ENCODE measurements at regions not wholly inside any gene's neighbourhood (a gene's known extent, or its start where the extent isn't known, plus 50 kb on each side); places are given as distances from the start of the nearest gene placed in this dataset.

DNA sequence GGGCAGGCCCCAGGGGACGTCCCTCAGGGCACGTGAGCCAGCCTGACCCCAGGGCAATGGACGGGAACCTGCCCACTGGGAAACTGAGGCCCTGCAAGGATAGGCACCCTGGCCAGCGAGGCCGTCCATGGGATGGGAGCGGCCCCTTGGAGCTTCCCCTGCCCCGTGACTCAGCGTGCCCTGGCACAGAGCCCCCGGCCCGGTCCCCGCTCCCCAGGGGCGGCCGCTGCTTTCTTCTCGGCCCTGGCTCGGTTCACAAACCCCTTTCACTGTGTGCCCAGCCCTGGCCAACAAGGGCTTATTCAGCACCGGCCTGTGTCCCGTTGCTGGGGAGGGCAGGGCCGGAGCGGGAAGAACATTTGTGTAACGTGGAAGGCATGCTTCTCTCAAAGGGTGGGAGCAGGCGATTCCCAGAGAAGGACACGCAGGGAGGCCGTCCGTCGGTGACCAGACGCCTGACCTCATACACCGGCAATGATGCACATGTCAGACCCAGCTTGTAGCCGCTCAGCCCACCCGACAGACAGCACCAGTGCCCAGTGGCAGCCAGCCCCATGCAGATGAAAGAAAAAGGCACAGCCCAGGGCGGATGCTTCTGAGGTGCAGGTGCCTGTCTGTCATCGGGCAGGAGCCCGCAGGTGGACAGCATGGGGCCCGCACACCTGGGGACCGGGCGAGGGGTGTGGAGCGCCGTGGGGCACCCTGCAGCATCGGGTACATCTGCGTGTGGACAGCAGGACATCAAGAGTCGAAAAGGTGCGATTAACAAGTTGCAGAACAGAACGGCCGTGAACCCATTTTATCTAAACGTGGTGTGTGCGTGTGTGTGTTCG is 94.5 kb downstream of the PDGFA start:
- no peak for DNase-seq

DNA sequence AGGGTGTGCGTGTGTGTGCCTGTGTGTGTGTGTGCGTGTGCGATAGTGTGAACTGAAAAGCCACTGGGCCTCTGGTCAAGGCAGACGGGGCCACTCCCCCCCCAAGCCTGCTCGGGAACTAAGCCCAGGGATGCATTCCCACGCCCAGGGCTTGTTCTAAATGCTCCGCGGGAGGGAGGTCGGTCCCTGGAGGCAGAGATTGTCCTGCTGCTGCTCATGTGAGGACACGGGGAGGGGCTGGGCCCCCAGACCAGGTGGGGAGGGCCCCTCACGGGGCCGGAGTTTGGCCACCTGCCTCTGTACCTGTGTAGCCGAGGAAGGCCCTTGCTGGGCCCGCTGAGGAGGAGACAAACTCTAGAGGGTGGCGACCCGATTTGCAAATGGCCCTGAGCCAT is 93.9 kb downstream of the PDGFA start:
- DNase-seq: no peak

DNA sequence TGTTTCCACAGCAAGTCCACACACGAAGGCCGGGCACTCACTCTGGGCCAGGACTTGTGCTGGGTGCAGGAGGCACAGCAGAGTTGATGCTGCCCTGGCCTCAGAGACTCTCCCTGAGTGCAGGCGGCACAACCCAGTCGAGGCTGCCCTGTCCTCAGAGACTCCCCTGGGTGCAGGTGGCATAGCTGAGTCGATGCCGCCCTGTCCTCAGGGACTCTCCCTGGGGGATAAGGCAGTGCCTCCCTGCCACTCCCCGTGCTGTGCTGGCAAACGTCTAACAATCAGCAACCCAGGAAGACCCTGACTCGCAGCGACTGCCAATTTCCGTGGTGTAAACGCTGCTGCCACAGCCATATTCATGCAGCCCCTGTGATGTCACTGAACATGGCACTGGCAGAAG is 93.1 kb downstream of the PDGFA start:
- no peak for DNase-seq

DNA sequence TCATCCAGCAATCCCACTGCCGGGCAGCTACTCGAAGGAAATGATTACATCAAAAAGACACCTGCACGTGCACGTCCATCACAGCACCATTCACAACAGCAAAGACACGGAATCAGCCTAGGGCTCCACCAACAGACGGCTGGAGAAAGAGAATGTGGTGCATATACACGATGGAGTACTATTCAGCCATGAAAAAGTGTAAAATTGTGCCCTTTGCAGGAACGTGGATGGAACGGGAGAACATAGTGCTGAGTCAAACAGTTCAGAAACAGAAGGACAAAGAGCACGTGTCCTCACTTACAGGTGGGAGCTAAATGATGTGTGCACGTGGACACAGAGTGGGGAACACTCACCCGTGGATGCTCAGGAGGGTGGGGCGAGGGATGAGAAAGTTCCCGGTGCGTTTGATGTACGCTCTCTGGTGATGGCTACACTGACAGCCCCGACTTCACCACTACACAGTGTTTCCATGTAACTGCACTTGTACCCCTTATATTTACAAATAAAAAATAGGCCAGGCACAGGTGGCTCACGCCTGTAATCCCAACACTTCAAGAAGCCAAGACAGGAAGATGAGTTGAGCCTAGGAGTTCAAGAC is 92.0 kb downstream of the PDGFA start:
- DNase-seq: no peak

DNA sequence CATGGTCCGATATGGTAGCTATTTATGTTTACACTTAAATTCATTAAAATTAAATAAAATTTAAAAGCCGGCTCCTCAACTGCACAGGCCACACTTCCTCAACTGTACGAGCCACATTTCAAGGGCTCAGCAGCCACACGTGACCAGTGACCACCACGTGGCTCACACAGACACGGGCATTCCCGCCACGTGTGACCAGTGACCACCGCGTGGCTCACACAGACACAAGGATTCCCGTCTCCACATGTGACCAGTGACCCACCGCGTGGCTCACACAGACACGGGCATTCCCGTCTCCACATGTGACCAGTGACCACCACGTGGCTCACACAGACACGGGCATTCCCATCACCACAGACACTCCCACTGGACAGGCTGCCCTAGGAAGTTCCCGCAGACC is 91.3 kb downstream of the PDGFA start:
- DNase-seq: no peak

DNA sequence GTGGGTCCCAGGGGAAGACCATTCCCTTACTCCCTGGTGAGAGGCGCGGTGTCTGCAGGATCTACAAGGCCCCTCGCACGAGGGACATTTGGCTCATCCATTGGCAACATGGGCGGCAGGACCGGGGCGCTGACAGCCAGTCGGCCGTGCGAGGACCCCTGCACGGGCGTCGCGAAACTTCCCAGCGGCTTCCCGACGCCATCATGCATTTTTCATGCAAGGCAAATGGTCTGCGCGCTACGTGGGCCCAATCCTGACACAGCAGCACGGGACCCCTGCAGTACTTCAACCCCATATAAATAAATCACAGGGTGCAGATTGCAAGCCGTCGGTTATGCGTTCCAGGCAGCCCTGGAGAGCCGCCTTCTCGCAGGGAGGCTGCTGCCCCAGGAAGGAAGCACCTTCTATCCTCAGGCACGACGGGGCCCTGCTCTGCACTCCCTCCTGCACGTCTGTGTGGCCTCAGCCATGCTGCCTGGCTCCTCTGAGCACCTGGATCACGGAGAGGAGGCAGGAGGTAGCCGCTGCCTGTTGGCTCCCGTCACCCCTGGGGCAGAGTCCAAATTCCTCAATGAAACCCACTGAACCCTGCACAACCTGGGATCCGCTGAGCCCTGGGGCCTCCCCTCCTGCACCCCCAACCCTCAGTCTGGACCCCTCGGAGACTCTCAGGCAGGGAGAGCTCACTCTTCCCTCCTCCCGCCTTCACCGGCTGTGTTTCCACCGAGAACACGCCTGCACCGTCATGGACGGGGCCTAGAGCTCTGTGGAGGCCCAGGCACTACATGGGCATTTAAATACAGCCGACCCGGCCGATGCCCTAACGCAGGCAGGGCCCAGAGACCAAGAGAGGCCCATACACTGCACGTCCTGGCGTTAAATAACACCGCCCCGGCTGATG is 90.5 kb downstream of the PDGFA start:
- no peak for DNase-seq

DNA sequence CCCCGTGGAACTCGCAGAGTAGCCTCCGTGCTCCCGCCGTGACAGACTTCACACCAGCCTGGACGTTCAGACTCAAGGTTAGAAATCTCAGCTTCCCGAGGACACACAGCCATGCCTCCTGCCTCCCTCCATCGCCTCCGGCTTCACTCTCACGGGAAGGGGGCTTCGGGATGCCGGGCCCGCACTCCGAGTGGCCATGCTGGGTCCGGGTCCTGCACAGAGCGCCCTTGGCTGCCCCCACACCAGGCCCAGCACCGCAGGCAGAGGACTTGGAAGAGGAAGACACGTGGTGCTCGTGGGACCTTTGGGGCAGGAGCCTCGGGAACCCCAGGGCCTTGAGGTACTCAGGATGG is 89.8 kb downstream of the PDGFA start:
- no peak for DNase-seq

DNA sequence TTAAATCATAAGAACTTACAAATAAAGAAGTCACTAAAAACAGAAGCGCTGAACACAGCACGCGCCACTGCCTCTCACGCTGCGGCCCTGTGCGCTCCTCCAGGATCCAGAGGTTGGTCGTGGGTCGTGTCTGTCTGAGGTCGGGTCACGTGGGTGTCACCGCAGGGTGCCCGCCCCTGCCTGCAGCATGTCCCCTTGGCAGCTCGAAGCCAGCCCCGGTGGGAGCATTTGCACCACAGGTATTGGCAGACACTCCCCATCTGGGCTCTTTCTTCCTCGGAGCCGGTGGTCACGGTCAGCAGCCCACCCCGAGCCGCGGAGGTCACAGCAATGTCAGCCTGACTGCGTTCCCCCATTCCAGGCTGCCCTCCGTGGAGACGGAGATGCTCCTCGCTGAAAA is 88.6 kb downstream of the PDGFA start:
- no peak for DNase-seq

DNA sequence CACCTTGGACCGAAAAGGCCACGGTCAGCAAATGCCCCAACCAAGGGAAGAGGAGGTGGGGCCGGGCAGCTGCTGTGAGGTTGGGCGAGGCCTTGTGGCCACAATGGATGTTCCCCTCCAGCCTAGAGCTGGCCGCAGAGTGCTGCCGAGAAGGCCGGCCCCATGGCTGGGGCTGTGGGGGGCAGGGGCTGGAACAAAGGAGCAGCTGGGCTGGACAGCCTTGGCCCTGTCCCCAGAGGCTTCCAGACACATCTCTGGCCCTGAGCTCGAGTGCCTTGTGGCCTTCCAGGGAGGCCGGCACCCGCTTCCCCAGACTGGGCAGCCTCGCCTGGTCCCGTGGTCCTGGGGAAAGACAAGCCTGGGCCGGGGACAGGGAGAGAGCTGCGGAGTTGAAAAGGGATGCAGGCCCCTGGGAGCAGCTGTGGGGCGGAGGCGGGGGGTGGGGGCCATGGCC is 88.0 kb downstream of the PDGFA start:
- no peak for DNase-seq

DNA sequence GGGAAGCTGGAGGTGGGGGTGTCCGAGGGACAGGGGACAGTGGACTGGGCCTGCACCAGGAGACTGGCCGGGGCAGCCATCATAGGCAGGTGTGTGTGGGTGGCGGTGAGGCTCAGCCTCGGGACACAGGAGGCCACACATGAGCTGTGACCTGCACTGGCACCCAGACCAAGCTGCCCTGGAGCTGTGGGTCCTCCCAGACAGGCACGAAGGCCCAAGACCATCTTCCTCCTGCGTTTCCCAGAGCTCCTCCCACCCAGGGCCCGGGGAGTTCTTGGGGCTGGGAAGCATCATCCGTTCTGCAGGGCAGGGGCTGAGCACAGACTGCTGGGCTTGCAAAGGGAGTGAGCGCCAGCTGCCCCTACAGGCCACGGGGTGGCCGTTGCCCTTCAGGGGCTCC is 87.4 kb downstream of the PDGFA start:
- no peak for DNase-seq

DNA sequence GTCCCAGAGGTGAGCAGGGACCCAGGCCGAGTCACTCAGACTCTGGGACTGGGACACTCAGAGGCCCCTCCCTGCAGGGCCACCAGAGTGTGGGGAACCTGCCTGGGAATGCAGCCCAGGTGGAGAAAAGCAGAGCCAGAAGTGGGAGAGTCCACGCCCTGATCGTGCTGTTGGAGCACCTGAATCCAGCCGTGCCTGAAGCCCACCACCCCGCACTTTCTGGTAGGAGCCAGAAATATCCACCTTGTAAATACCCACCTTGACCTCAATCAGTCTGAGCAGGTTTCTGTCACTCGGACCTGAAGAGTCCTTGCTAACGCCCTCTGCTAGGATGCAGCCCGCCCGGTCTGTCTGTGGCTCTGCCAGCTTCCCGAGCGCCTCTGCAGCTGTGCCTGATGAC is 86.7 kb downstream of the PDGFA start:
- DNase-seq: no peak

DNA sequence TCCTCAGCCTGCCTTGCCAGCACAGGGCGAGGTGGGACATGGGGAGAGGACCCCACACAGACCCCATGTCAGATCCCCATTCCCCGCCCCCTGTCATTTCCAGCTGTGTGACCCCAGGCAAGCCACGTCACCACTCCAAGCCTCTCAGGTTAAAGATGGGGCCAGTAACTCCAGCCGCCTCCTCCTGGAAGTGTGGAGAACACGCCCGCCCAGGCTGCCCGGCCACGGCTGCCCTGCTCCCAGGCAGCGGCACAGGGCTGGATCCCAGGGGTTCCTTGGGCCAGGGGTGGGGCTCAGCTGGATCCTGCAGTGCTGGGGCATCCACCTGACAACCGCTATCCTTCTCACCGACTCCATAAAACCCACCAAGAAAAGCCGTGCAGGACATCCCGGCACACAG is 86.1 kb downstream of the PDGFA start:
- DNase-seq: no peak

DNA sequence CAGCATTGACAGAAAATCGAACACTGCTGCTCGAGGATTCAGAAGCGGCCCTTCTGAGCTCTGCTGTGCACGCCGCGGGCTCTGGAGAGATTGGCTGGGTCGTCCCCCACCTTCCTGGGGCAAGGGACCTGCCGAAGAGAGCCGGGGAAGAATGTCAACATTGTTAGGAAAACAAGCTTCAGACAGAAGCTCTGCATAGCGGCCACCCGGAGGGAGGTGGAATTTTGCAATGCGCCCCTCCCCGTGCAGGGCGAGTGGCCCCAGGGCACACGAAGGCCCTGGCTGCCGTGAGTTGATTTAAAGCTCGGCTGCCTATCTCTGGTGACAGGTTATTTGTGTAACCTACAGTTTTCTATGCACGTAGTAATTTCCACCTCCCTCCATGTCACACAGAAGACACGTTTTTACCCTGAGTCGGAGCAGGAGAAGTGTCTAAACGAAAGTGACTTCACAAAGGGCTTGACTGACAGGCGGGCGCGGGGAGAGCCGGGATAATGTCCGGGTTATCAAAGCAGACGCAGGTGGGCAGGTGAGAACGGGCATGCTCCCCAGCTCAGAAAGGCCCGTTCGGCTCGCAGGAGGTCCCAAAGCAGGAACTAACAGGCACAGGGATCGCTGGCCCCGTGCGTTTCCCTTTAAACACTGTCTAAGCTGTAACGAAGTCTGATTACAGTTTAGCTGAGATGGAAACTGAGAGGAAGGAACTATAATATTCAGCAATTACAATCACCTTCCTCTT is 84.6 kb downstream of the PDGFA start:
- DNase-seq: no peak

DNA sequence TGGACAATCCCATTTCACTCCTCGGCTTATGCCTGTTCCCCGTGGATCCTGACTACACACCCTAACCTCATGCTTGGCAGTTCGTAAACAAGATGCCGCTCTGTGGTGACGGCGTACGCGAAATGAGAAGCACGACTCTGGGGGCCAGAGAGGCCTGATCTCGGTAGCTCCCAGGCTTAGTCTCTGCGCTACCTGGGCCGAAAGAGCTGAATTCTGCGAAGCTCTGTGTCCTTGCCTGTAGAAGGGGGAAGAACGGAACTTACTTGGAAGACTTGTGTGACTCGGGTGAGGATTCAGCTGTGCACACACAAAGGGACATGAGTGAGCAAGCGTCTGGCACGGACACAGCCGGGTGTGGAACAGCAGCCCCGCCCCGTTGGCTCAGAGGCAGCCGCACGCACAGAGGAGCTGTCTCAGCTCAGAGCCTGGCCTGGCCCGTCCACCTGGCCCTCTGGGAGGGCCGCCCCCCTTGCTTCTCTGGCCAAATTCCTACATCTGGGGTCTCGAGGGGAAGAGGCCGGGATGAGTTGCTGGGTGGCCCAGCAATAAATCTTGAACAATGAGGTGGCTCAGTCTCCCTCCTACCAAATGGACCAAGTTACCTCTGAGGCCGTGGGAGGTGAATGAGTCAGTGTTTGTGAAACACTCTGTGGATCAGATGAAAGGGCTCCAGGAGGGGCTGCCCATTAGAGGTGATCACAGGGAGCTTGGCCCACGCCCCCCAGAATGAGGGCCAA is 83.8 kb downstream of the PDGFA start:
- DNase-seq: peak; percentile 43

DNA sequence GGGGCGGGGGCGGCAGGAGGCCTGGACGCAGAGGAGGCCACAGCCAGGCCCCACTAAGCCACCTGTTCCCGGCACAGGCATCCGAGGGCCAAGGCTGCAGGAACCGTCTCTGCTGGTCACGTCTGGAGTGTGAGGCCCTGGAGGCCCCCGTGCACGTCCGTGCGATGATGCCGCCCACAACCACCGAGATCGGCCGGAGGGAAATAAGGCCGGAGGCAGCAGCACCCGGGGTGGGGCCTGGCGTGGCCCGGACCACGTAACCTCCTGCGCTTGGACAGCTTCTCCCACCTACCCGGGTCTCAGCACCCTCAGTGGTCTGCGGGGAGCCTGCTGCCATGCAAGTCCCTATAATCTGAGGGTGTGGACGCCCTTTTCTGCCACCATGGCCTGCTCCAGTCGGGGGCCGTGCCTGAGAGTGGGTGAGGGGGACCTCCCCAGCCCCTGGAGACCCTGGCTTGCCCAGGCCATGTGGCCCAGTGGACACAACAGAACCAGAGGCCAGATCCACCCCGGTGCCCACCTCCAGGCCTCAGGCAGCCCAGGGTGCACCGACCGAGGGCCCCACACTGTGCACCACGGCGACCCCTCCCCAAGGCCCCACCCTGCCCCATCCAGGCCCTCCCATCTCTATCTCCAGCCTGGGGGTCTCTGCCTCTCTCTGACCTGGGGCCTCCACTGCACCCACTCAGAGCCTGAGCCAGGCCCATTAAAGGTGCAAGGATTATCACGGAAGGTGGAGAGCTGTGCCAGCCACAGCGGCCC is 83.1 kb downstream of the PDGFA start:
- DNase-seq: no peak

DNA sequence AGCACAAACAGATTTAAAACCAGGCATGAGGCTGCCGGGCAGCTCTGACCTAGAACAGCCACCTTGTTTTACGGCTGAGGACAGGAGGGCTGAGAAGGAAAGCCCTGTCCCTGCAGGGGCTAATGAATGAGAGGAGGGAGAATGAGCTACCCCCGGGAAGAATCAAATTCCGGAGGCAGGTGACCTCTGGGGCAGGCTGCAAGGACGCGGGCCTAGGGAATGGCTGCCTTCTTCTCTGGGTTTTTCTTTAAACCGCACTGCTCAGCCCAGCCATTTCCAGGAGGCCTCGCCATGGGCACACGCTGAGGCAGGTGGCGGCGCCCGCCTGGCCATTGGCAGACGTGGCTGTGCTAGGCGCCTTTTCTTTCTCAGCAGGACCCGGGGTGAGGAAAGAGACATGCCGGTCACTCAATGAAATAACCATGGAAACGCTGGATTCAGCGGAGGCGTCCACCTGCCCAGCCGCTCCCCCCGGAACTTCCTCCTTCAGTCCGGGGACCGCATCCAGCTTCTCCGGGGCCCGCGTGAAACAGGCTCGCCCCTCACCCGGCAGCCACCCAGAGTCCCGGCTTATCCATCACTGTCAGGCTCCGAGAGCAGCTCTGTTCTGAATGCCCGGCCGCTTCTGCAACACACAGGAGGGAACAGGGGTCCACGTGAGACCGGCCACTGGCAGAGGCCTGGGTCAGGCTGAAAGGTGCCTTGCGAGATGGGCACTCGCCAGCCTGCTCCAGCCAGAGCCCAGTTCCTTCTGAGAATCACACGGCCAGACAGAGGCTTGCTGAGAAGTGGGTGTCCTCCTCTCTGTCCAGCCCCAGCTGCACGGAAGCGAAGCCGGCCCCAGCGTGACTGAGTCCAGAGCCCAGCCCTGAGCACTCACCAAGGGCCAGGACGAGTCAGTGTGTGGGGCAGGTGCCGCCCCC is 82.1 kb downstream of the PDGFA start:
- no peak for DNase-seq

DNA sequence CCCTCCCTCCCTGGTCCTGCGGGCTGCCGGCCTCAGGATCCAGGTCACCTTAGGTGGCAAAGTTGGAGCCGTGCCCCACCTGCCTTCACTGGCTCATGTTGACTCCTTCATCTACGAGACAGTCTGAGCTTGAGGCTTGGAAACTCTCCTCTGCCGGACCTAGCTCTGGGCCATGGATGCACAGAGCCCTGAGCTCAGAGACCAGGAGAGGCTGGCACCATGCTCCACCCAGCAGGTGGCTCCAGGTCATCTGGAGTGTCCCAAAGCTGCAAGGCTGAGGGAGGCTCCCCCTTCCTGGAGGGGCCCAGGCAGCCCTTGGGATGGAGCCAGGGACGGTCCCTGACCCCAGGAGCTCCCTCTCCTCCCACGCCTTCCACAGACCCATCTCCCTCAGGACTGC is 81.3 kb downstream of the PDGFA start:
- DNase-seq: no peak

DNA sequence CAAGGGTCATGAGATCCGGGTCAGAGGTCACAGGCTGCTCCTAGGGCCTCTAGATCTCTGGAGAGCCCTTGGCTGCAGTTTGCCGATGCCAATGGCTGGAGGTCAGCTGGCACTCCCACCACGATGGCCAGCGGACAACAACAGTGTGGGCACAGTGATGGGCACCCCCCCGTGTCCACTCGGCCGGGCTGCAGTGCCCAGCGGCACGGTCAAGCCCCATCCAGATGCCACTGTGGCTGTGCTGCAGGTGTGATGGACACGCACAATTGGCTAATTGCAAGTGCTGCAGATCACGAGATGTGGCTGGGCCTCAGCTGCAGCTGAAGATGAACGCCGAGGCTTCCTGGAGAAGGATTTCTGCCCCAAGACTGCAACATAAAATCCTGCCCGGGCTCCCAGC is 80.7 kb downstream of the PDGFA start:
- no peak for DNase-seq

DNA sequence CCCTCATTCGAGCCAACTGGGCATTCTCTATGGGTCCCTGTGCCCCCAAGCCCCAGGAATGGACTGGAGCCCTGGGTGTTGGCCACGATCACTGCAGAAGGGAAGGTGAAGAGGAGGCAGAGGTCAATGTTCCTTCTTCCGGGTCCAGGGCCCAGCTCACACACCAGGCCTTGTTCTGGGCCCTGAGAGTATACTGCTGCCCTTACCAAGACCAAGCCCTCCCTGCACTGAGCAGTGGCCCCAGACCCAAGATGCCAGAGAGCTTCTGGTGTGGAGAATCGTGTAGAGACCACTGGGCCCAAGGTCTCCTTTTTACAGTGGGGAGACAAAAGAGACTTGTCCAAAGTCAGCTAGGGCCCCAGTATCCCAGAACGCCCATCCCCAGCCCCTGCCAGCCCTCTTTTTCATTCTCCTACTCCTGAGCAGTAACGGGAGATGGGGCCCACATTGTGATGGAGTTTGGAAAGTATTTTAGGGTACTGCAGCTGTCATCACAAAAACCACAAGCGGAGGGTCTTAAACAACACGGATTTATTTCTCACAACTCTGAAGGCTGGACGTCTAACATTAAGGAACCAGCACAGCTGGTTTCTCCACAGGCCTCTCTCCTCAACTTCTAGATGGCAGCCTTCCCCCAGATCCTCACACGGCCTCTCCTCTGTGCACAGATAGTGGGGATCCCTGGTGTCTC is 79.4 kb downstream of the PDGFA start:
- no peak for DNase-seq
